K562 (cell line): ENCODE measurements at regions not wholly inside any gene's neighbourhood (a gene's known extent, or its start where the extent isn't known, plus 50 kb on each side); places are given as distances from the start of the nearest gene placed in this dataset.
A peak's percentile ranks its signal among the peaks of the same experiment; 100 is the strongest.

Experiments
- ATAC-seq: fragments of 200-7000 bp; cut with Tn5 transposase; 3 replicates; pipeline ENCODE4 v1.9.1; 2020; ENCODE audit warnings: moderate library complexity
- BruUV-seq: library from RNA; stranded (reverse); fragments of 400-500 nt; replicated peaks from 2 replicates; lab custom pipeline; 2021; lab: Mats Ljungman, UMichigan
- CTCF ChIA-PET: fragments of 300-600 bp; formaldehyde crosslinking; extraction: SDS; loops from one replicate; lab custom pipeline; 2021; ENCODE audit warnings: low intra/inter-chr PET ratio; lab: Yijun Ruan, JAX
- POLR2A ChIA-PET: fragments of 300-600, 350-650 bp; sonication (Branson Sonifier 250); formaldehyde crosslinking; extraction: SDS; loops from one replicate; lab custom pipeline; 2021; ENCODE audit warnings: antibody characterized with exemption, inconsistent platforms; lab: Yijun Ruan, JAX
- DNase-seq, 4 experiments: peaks; one replicate each; pipeline versions ENCODE4 v3.0.0 to v3.0.0-alpha.2; 2011 to 2018; ENCODE audit warnings: low spot score in 3 of 4, mixed read lengths in 3 of 4; ENCODE audit errors: extremely low read depth in 1 of 4
- FAIRE-seq: peaks from 2 replicates; lab custom pipeline; 2011; peaks lifted over from hg19 to GRCh38; lab: Jason Lieb, UNC
- H2AFZ ChIP-seq: 2 replicates; pipeline ENCODE4 v1.6.0; 2011; ENCODE audit warnings: low read depth, low read length, control low read depth, inconsistent platforms
- H3K27ac ChIP-seq: fragments of 200-600 bp; 3 replicates; pipeline ENCODE4 v1.8.0; 2011; ENCODE audit warnings: low read depth, mild to moderate bottlenecking, control low read depth, inconsistent platforms, low read length, moderate library complexity, mixed read lengths; ENCODE audit errors: extremely low read depth
- H3K27me3 ChIP-seq, 2 experiments: fragments of 300-600 bp in 1 of 2; 2 replicates in 1 of 2; 3 replicates in 1 of 2; pipeline versions ENCODE4 v1.6.0 to v1.8.0; 2011; ENCODE audit warnings: inconsistent platforms in 2 of 2, low read length in 2 of 2, mild to moderate bottlenecking in 1 of 2, mixed read lengths in 1 of 2, moderate library complexity in 1 of 2; ENCODE audit not compliant: control insufficient read depth in 2 of 2, insufficient read depth in 2 of 2
- H3K36me3 ChIP-seq: fragments of 300-600 bp; 3 replicates; pipeline ENCODE4 v1.8.0; 2011; ENCODE audit warnings: mild to moderate bottlenecking, low read length, inconsistent platforms; ENCODE audit not compliant: control insufficient read depth, insufficient read depth
- H3K4me1 ChIP-seq, 2 experiments: fragments of 200-600 bp in 1 of 2; replicated peaks in 1 of 2; 2 replicates in 1 of 2; 3 replicates in 1 of 2; pipeline versions ENCODE4 v1.5.1 to v1.8.0; 2011; ENCODE audit warnings: inconsistent platforms in 2 of 2, low read length in 2 of 2, mild to moderate bottlenecking in 1 of 2, mixed read lengths in 1 of 2, moderate library complexity in 1 of 2; ENCODE audit not compliant: control insufficient read depth in 2 of 2, insufficient read depth in 2 of 2
- H3K4me2 ChIP-seq: 2 replicates; pipeline ENCODE4 v1.6.1; 2011; ENCODE audit warnings: low read length, control low read depth, inconsistent platforms, mixed read lengths; ENCODE audit not compliant: insufficient read depth
- H3K4me3 ChIP-seq: fragments of 200-600 bp; sonication (generic), shearing (Covaris generic); 2 replicates; pipeline ENCODE4 v1.5.1; 2016; ENCODE audit warnings: control low read depth, inconsistent platforms
- H3K79me2 ChIP-seq: fragments of 200-600 bp; 3 replicates; pipeline ENCODE4 v1.8.0; 2011; ENCODE audit warnings: low read length, inconsistent platforms; ENCODE audit not compliant: control insufficient read depth, insufficient read depth
- H3K9ac ChIP-seq, 2 experiments: 2 replicates each; pipeline versions ENCODE4 v1.6.0 to v1.6.1; 2011; ENCODE audit warnings: low read depth in 2 of 2, low read length in 2 of 2, control low read depth in 1 of 2, inconsistent platforms in 1 of 2, mild to moderate bottlenecking in 1 of 2, mixed read lengths in 1 of 2; ENCODE audit not compliant: insufficient read depth in 1 of 2
- H3K9me1 ChIP-seq: one replicate; pipeline ENCODE4 v1.6.0; 2011; ENCODE audit warnings: inconsistent platforms, mild to moderate bottlenecking, low read length, moderate library complexity; ENCODE audit not compliant: control insufficient read depth, insufficient read depth
- H3K9me3 ChIP-seq: replicated peaks from 2 replicates; pipeline ENCODE4 v1.5.1; 2011; ENCODE audit warnings: low read depth, low read length, inconsistent platforms; ENCODE audit not compliant: control insufficient read depth, insufficient read depth
- H4K20me1 ChIP-seq: replicated peaks from 2 replicates; pipeline ENCODE4 v1.6.1; 2011; ENCODE audit warnings: low read length, inconsistent platforms, mixed read lengths; ENCODE audit not compliant: control insufficient read depth, insufficient read depth
- NUFIP1 ChIP-seq: fragments of 450-650 bp; IDR thresholded peaks from 2 replicates; pipeline ENCODE4 v1.6.1; 2018; ENCODE audit not compliant: partially characterized antibody
- SMARCC2 ChIP-seq: fragments of 450-650 bp; IDR thresholded peaks from 2 replicates; pipeline ENCODE4 v1.6.1; 2017; ENCODE audit warnings: antibody characterized with exemption, moderate library complexity, mild to moderate bottlenecking, low read depth
- TBL1XR1 ChIP-seq, 2 experiments: IDR thresholded peaks; 2 replicates each; pipeline ENCODE4 v1.6.1; 2012; ENCODE audit warnings: improper control_type of control experiment in 2 of 2, low read length in 2 of 2, mild to moderate bottlenecking in 1 of 2
- TCF7L2 ChIP-seq: fragments of 150-350 bp; IDR thresholded peaks from 2 replicates; pipeline ENCODE4 v1.6.1; 2016; ENCODE audit warnings: low read depth, mild to moderate bottlenecking, low read length, moderate library complexity
- ZBTB1 ChIP-seq: sonication (generic); formaldehyde crosslinking; IDR thresholded peaks from 2 replicates; pipeline ENCODE4 v1.8.1; 2023; ENCODE audit warnings: missing genetic modification reagents, low read depth, mild to moderate bottlenecking, borderline replicate concordance
- ZNF561 ChIP-seq: fragments of 450-650 bp; formaldehyde crosslinking; conservative IDR thresholded peaks from 2 replicates; pipeline ENCODE4 v1.4.0; 2020; ENCODE audit warnings: mild to moderate bottlenecking, moderate library complexity
- WGBS: fragments of 100-300 bp; shearing (Covaris generic); methylation state at CpG from one replicate; pipeline ENCODE4 v1.1.6; 2016; ENCODE audit warnings: low coverage, mixed read lengths; ENCODE audit not compliant: insufficient coverage; ENCODE audit errors: missing lambda C conversion rate; 5-methylcytosine and 5-hydroxymethylcytosine counted together
- in situ Hi-C: fragments of 300-500 bp; cut with MboI; formaldehyde crosslinking; loops from 4 replicates; pipeline ENCODE4 v1.15.0; 2018; ENCODE audit warnings: inconsistent platforms, mixed read lengths
- intact Hi-C: fragments of 100-400 bp; cut with micrococcal nuclease; formaldehyde crosslinking; loops from 2 replicates; pipeline ENCODE4 v1.14.2; 2022
- TF ChIP-seq, protein P1 (sequence below): fragments of 450-650 bp; IDR thresholded peaks from 2 replicates; pipeline ENCODE4 v1.6.1; 2016; ENCODE audit warnings: mild to moderate bottlenecking, moderate library complexity

DNA sequence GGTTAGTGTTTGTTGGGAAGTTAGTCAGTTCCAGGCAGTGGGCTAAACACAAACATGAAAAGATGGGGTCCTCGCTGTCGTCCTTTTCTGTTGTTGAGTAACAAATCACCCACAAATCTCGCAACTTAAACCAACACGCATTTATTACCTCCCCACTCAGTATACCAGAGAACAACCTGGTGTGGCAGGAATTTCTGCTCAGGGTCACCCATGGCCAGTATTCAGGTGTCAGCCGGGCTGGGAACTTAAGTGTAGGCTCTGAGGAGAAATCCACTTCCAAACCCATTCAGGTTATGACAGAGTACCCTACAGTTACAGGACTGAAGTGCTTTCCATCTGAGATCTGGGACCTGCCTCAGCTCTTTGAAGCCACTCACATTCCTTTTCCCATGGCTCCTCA is 73.6 kb upstream of the SP4 start:
- H3K9me1 ChIP-seq = no peaks in the 10 kb centered on the region
- intact Hi-C loops (loop anchor here (5.0 kb wide), 1 partner anchor 73 kb away; the partner anchor contains the start of gene SP4), in situ Hi-C loops (no loop called here)
- no peak overlapping the region for H3K4me2 ChIP-seq
- no peak for FAIRE-seq
- peaks cover 10 to 24% of the 10 kb centered on the region in 2 experiments; a peak in 3 of 5 replicates for H3K4me1 ChIP-seq
- CTCF ChIA-PET = no interaction called here
- POLR2A ChIA-PET = interaction anchor here (0.9 kb wide), 1 partner anchor 9 kb away, joined by 3 read pairs; no protein-coding TSS in a partner anchor
- DNase-seq = no peak
- H3K79me2 ChIP-seq = no peaks in the 10 kb centered on the region
- H3K4me3 ChIP-seq = no peak overlapping the region
- 55% methylated on average over 5 of the region's 5 CpGs for WGBS
- H3K36me3 ChIP-seq = no peaks in the 10 kb centered on the region
- H2AFZ ChIP-seq = peak overlapping the region; percentile 36
- no peak overlapping the region for H3K27ac ChIP-seq
- BruUV-seq = no TSS peak
- no peak overlapping the region for H3K9ac ChIP-seq
- no peak for ATAC-seq
- H3K27me3 ChIP-seq = no peaks in the 10 kb centered on the region
- H3K9me3 ChIP-seq = no peaks in the 10 kb centered on the region
- no peak for TF ChIP-seq ZNF561 (CRISPR knock-in tag)
- TF ChIP-seq NUFIP1 = no peak
- no peak for TF ChIP-seq TCF7L2
- TF ChIP-seq, protein P1, sequence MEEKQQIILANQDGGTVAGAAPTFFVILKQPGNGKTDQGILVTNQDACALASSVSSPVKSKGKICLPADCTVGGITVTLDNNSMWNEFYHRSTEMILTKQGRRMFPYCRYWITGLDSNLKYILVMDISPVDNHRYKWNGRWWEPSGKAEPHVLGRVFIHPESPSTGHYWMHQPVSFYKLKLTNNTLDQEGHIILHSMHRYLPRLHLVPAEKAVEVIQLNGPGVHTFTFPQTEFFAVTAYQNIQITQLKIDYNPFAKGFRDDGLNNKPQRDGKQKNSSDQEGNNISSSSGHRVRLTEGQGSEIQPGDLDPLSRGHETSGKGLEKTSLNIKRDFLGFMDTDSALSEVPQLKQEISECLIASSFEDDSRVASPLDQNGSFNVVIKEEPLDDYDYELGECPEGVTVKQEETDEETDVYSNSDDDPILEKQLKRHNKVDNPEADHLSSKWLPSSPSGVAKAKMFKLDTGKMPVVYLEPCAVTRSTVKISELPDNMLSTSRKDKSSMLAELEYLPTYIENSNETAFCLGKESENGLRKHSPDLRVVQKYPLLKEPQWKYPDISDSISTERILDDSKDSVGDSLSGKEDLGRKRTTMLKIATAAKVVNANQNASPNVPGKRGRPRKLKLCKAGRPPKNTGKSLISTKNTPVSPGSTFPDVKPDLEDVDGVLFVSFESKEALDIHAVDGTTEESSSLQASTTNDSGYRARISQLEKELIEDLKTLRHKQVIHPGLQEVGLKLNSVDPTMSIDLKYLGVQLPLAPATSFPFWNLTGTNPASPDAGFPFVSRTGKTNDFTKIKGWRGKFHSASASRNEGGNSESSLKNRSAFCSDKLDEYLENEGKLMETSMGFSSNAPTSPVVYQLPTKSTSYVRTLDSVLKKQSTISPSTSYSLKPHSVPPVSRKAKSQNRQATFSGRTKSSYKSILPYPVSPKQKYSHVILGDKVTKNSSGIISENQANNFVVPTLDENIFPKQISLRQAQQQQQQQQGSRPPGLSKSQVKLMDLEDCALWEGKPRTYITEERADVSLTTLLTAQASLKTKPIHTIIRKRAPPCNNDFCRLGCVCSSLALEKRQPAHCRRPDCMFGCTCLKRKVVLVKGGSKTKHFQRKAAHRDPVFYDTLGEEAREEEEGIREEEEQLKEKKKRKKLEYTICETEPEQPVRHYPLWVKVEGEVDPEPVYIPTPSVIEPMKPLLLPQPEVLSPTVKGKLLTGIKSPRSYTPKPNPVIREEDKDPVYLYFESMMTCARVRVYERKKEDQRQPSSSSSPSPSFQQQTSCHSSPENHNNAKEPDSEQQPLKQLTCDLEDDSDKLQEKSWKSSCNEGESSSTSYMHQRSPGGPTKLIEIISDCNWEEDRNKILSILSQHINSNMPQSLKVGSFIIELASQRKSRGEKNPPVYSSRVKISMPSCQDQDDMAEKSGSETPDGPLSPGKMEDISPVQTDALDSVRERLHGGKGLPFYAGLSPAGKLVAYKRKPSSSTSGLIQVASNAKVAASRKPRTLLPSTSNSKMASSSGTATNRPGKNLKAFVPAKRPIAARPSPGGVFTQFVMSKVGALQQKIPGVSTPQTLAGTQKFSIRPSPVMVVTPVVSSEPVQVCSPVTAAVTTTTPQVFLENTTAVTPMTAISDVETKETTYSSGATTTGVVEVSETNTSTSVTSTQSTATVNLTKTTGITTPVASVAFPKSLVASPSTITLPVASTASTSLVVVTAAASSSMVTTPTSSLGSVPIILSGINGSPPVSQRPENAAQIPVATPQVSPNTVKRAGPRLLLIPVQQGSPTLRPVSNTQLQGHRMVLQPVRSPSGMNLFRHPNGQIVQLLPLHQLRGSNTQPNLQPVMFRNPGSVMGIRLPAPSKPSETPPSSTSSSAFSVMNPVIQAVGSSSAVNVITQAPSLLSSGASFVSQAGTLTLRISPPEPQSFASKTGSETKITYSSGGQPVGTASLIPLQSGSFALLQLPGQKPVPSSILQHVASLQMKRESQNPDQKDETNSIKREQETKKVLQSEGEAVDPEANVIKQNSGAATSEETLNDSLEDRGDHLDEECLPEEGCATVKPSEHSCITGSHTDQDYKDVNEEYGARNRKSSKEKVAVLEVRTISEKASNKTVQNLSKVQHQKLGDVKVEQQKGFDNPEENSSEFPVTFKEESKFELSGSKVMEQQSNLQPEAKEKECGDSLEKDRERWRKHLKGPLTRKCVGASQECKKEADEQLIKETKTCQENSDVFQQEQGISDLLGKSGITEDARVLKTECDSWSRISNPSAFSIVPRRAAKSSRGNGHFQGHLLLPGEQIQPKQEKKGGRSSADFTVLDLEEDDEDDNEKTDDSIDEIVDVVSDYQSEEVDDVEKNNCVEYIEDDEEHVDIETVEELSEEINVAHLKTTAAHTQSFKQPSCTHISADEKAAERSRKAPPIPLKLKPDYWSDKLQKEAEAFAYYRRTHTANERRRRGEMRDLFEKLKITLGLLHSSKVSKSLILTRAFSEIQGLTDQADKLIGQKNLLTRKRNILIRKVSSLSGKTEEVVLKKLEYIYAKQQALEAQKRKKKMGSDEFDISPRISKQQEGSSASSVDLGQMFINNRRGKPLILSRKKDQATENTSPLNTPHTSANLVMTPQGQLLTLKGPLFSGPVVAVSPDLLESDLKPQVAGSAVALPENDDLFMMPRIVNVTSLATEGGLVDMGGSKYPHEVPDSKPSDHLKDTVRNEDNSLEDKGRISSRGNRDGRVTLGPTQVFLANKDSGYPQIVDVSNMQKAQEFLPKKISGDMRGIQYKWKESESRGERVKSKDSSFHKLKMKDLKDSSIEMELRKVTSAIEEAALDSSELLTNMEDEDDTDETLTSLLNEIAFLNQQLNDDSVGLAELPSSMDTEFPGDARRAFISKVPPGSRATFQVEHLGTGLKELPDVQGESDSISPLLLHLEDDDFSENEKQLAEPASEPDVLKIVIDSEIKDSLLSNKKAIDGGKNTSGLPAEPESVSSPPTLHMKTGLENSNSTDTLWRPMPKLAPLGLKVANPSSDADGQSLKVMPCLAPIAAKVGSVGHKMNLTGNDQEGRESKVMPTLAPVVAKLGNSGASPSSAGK = no peak
- no peak for TF ChIP-seq SMARCC2
- no peak for TF ChIP-seq TBL1XR1 (IDR thresholded peaks at IDR 0.05; ENCODE audit: low read length in 2 of 2)
- TF ChIP-seq ZBTB1 (CRISPR knock-in tag) = no peak
- no peaks in the 10 kb centered on the region for H4K20me1 ChIP-seq
